Left lung (tissue), 4 donors: ENCODE measurements at regions not wholly inside any gene's neighbourhood (a gene's known extent, or its start where the extent isn't known, plus 50 kb on each side); places are given as distances from the start of the nearest gene placed in this dataset.

ENCODE experiments used
- ATAC-seq: fragments of 200-7000 bp; cut with Tn5 transposase; one replicate; pipeline ENCODE4 v1.9.1; 2020; ENCODE audit warnings: moderate library complexity
- DNase-seq, 4 donors: peaks; one replicate each; pipeline ENCODE4 v3.0.0-alpha.2; 2013 to 2020
- H3K27ac ChIP-seq, 2 donors: fragments of 200-600 bp; sonication (generic) in 1 of 2; one replicate each; pipeline versions ENCODE4 v1.5.0 to v1.8.0; 2020 to 2021
- H3K27me3 ChIP-seq, 2 donors: fragments of 200-600 bp; sonication (generic) in 1 of 2; one replicate each; pipeline versions ENCODE4 v1.5.0 to v1.8.0; 2020 to 2021
- H3K36me3 ChIP-seq, 2 donors: fragments of 200-600 bp; sonication (generic) in 1 of 2; one replicate each; pipeline versions ENCODE4 v1.5.0 to v1.8.0; 2020 to 2021
- H3K4me1 ChIP-seq, 2 donors: fragments of 200-600 bp; one replicate each; pipeline ENCODE4 v1.8.0; 2021
- H3K4me3 ChIP-seq, 2 donors: fragments of 200-600 bp; sonication (generic) in 1 of 2; one replicate each; pipeline versions ENCODE4 v1.5.0 to v1.8.0; 2020 to 2021; ENCODE audit warnings: mild to moderate bottlenecking in 1 of 2
- H3K9me3 ChIP-seq, 2 donors: fragments of 200-600 bp; sonication (generic) in 1 of 2; one replicate each; pipeline versions ENCODE4 v1.5.0 to v1.8.0; 2020 to 2021
- intact Hi-C, 2 donors: fragments of 100-400 bp; cut with DNase I; formaldehyde crosslinking; loops; one replicate each; pipeline versions ENCODE4 v1.11.2 to v1.14.2; 2022
- TF ChIP-seq, protein P1 (sequence below), 2 donors: fragments of 200-600 bp; sonication (generic) in 1 of 2; IDR thresholded peaks; one replicate each; pipeline versions ENCODE4 v1.5.0 to v1.8.0; 2021; ENCODE audit warnings: antibody characterized with exemption in 2 of 2
- donor health status: DM: no; HTN: yes; CAD: no.
- donor health status: DM: no; HTN: no; CAD: no.

- H3K27me3 ChIP-seq, result no peaks in the 10 kb centered on the region
- intact Hi-C loops, result no loop called here
Measured at GRCh38 chr13:24623149-24623665, 57.0 kb upstream of the ATP12A start.

GRCh38 chr13:24624363-24624762, 55.8 kb upstream of the ATP12A start:
- TF ChIP-seq, protein P1, sequence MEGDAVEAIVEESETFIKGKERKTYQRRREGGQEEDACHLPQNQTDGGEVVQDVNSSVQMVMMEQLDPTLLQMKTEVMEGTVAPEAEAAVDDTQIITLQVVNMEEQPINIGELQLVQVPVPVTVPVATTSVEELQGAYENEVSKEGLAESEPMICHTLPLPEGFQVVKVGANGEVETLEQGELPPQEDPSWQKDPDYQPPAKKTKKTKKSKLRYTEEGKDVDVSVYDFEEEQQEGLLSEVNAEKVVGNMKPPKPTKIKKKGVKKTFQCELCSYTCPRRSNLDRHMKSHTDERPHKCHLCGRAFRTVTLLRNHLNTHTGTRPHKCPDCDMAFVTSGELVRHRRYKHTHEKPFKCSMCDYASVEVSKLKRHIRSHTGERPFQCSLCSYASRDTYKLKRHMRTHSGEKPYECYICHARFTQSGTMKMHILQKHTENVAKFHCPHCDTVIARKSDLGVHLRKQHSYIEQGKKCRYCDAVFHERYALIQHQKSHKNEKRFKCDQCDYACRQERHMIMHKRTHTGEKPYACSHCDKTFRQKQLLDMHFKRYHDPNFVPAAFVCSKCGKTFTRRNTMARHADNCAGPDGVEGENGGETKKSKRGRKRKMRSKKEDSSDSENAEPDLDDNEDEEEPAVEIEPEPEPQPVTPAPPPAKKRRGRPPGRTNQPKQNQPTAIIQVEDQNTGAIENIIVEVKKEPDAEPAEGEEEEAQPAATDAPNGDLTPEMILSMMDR (IDR thresholded peaks at IDR 0.05), result no peak
- Histone ChIP-seq H3K36me3 (no peaks in the 10 kb centered on the region), H3K27ac (no peak overlapping the region), H3K4me1 (peaks cover 0 to 14% of the 10 kb centered on the region in 2 donors), H3K27me3 (no peaks in the 10 kb centered on the region), H3K9me3 (no peaks in the 10 kb centered on the region), H3K4me3 (no peak overlapping the region)
- ATAC-seq (no peak), DNase-seq (no peak)
- intact Hi-C loops, result no loop called here

More at GRCh38 chr13:24623149-24623665, 57.0 kb upstream of the ATP12A start:
- ATAC-seq (no peak), DNase-seq (no peak)
- TF ChIP-seq, protein P1 (IDR thresholded peaks at IDR 0.05), result no peak
- H3K27ac ChIP-seq, result no peak overlapping the region
- no peak overlapping the region for H3K4me3 ChIP-seq
- H3K9me3 ChIP-seq, result no peaks in the 10 kb centered on the region
- H3K4me1 ChIP-seq, result peaks cover 0 to 18% of the 10 kb centered on the region in 2 donors
- H3K36me3 ChIP-seq, result no peaks in the 10 kb centered on the region

DNA sequence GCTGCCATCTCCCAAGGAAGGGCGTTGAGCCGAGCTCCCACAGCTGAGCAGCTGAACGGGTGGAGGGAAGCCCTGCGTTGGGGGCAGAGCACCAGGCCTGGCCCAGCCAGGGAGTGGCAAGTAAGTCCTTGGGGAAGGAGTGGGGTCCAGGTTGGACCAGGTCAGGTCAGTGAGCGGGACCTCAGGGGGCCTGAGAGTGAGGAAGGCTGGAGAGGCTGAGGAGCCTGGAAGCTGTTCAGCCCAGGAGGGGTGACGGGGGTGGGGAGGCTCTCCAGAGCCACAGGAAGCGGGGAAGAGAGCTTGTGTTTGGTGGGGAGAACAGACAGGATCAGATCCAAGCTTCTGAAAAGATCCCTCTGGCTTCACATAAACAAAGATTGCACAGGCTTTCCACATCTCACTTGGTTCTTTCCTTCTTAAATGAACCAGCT, 55.4 kb upstream of the ATP12A start:
- no peak overlapping the region for H3K27ac ChIP-seq
- peak in 2 of 4 donors; percentile 46 to 60 for DNase-seq
- H3K27me3 ChIP-seq, result no peaks in the 10 kb centered on the region
- TF ChIP-seq, protein P1 (IDR thresholded peaks at IDR 0.05), result no peak
- H3K4me1 ChIP-seq, result peaks cover 0 to 14% of the 10 kb centered on the region in 2 donors
- peak; percentile 30 for ATAC-seq
- intact Hi-C loops, result no loop called here
- H3K36me3 ChIP-seq, result no peaks in the 10 kb centered on the region
- no peaks in the 10 kb centered on the region for H3K9me3 ChIP-seq
- no peak overlapping the region for H3K4me3 ChIP-seq

GRCh38 chr13:24625331-24625731, 54.9 kb upstream of the ATP12A start:
- intact Hi-C loops, result no loop called here
- H3K36me3 ChIP-seq, result no peaks in the 10 kb centered on the region
- ATAC-seq, result no peak
- no peak for DNase-seq
- peaks cover 0 to 14% of the 10 kb centered on the region in 2 donors for H3K4me1 ChIP-seq
- TF ChIP-seq, protein P1 (IDR thresholded peaks at IDR 0.05), result no peak
- no peak overlapping the region for H3K27ac ChIP-seq
- H3K4me3 ChIP-seq, result no peak overlapping the region
- H3K27me3 ChIP-seq, result no peaks in the 10 kb centered on the region
- H3K9me3 ChIP-seq, result no peaks in the 10 kb centered on the region

GRCh38 chr13:24625870-24626849, 54.0 kb upstream of the ATP12A start:
- no peaks in the 10 kb centered on the region for H3K9me3 ChIP-seq
- intact Hi-C loops, result no loop called here
- no peak overlapping the region for H3K4me3 ChIP-seq
- TF ChIP-seq, protein P1 (IDR thresholded peaks at IDR 0.05), result no peak
- no peaks in the 10 kb centered on the region for H3K36me3 ChIP-seq
- ATAC-seq, result no peak
- no peaks in the 10 kb centered on the region for H3K27me3 ChIP-seq
- H3K27ac ChIP-seq, result no peak overlapping the region
- DNase-seq, result no peak
- H3K4me1 ChIP-seq, result peaks cover 0 to 17% of the 10 kb centered on the region in 2 donors
